ENCODE measurements at regions not wholly inside any gene's neighbourhood (a gene's known extent, or its start where the extent isn't known, plus 50 kb on each side); places are given as distances from the start of the nearest gene placed in this dataset.

DNA sequence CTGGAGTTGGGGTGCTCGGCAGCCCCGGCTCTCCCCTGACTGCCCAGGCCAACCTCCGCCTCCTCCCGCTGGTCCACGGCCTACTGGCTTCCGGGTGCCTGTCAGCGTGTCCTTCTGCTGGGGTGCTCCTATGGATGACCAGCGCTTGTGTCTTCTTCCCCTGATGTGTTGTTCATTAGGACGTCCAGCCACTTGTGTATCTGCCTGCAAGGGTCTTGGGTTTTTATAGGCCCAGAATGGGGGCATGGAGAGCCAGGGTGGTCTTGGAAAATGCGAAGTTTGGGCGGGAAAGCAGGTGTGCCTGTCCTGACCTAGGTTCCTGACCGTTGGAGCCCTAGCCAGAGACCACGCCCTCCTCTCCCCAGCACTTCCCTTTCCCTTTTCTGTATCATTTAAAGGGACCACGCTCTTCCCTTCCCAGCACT is 139.8 kb downstream of the SLITRK5 start:
- TF ChIP-seq, protein P1, sequence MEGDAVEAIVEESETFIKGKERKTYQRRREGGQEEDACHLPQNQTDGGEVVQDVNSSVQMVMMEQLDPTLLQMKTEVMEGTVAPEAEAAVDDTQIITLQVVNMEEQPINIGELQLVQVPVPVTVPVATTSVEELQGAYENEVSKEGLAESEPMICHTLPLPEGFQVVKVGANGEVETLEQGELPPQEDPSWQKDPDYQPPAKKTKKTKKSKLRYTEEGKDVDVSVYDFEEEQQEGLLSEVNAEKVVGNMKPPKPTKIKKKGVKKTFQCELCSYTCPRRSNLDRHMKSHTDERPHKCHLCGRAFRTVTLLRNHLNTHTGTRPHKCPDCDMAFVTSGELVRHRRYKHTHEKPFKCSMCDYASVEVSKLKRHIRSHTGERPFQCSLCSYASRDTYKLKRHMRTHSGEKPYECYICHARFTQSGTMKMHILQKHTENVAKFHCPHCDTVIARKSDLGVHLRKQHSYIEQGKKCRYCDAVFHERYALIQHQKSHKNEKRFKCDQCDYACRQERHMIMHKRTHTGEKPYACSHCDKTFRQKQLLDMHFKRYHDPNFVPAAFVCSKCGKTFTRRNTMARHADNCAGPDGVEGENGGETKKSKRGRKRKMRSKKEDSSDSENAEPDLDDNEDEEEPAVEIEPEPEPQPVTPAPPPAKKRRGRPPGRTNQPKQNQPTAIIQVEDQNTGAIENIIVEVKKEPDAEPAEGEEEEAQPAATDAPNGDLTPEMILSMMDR (conservative IDR thresholded peaks at IDR 0.05; ENCODE audit: low read depth, low read length): no peak
- TF ChIP-seq, protein P2, sequence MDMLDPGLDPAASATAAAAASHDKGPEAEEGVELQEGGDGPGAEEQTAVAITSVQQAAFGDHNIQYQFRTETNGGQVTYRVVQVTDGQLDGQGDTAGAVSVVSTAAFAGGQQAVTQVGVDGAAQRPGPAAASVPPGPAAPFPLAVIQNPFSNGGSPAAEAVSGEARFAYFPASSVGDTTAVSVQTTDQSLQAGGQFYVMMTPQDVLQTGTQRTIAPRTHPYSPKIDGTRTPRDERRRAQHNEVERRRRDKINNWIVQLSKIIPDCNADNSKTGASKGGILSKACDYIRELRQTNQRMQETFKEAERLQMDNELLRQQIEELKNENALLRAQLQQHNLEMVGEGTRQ (IDR thresholded peaks at IDR 0.05; ENCODE audit: low read depth, low read length): no peak
- TF ChIP-seq SMC3 (IDR thresholded peaks at IDR 0.05; ENCODE audit: low read depth, low read length) (no peak), POLR2A (IDR thresholded peaks at IDR 0.05; ENCODE audit: low read depth, low read length) (no peak), BHLHE40 (IDR thresholded peaks at IDR 0.05; ENCODE audit: low read depth, low read length) (no peak), MAZ (IDR thresholded peaks at IDR 0.05; ENCODE audit: borderline replicate concordance, low read depth, low read length) (no peak), RCOR1 (IDR thresholded peaks at IDR 0.05; ENCODE audit: insufficient replicate concordance, low read length) (no peak), FOS (IDR thresholded peaks at IDR 0.05; ENCODE audit: low read depth, low read length) (no peak), CEBPB (IDR thresholded peaks at IDR 0.05; ENCODE audit: low read depth, low read length) (no peak), RAD21 (IDR thresholded peaks at IDR 0.05; ENCODE audit: low read length) (no peak), MAFK (IDR thresholded peaks at IDR 0.05; ENCODE audit: low read depth, low read length) (no peak), CHD1 (IDR thresholded peaks at IDR 0.05; ENCODE audit: low read depth, low read length) (no peak)

Data from IMR-90 (cell line).